Hepatic stellate cell (primary cell): ENCODE measurements at regions not wholly inside any gene's neighbourhood (a gene's known extent, or its start where the extent isn't known, plus 50 kb on each side); places are given as distances from the start of the nearest gene placed in this dataset.
"Not testable (repeated sequence)": the region's sequence is repeated elsewhere in the genome, so short reads cannot be mapped to it uniquely, and the experiment has no call there.

ENCODE experiments used
- DNase-seq: peaks from one replicate; pipeline ENCODE4 v3.0.0; 2011; ENCODE audit warnings: low spot score

- no peak for DNase-seq
Observed at GRCh38 chr7:12004581-12004980, 172.6 kb upstream of the THSD7A start.

- DNase-seq, result no peak
Observed at GRCh38 chr7:12007576-12007975, 175.6 kb upstream of the THSD7A start.

GRCh38 chr7:12013983-12014382 is 182.0 kb upstream of the THSD7A start:
- no peak for DNase-seq

- no peak for DNase-seq
Observed at GRCh38 chr7:12016439-12016838, 184.4 kb upstream of the THSD7A start.

GRCh38 chr7:12017046-12017445 is 185.0 kb upstream of the THSD7A start:
- no peak for DNase-seq

- not testable (repeated sequence) for DNase-seq
Observed at GRCh38 chr7:12022011-12022410, 189.1 kb upstream of the TMEM106B start.

- DNase-seq, result no peak
Observed at GRCh38 chr7:12025246-12025645, 185.8 kb upstream of the TMEM106B start.

- peak; percentile 0 for DNase-seq
Observed at GRCh38 chr7:12028508-12028907, 182.6 kb upstream of the TMEM106B start.

- DNase-seq, result no peak
Observed at GRCh38 chr7:12030116-12030515, 181.0 kb upstream of the TMEM106B start.

GRCh38 chr7:12031186-12031585 is 179.9 kb upstream of the TMEM106B start:
- no peak for DNase-seq

GRCh38 chr7:12031638-12032037 is 179.5 kb upstream of the TMEM106B start:
- no peak for DNase-seq

- DNase-seq, result no peak
Observed at GRCh38 chr7:12032146-12032545, 178.9 kb upstream of the TMEM106B start.

- DNase-seq, result not testable (repeated sequence)
Observed at GRCh38 chr7:12043457-12043856, 167.6 kb upstream of the TMEM106B start.

- DNase-seq, result no peak
Observed at GRCh38 chr7:12052211-12052610, 158.9 kb upstream of the TMEM106B start.

- no peak for DNase-seq
Observed at GRCh38 chr7:12053561-12053960, 157.5 kb upstream of the TMEM106B start.

- DNase-seq, result no peak
Observed at GRCh38 chr7:12054830-12055229, 156.3 kb upstream of the TMEM106B start.

- no peak for DNase-seq
Observed at GRCh38 chr7:12056381-12056780, 154.7 kb upstream of the TMEM106B start.

- DNase-seq, result no peak
Observed at GRCh38 chr7:12056977-12057376, 154.1 kb upstream of the TMEM106B start.

- no peak for DNase-seq
Observed at GRCh38 chr7:12062062-12062461, 149.0 kb upstream of the TMEM106B start.

- DNase-seq, result no peak
Observed at GRCh38 chr7:12064586-12065127, 146.4 kb upstream of the TMEM106B start.

- DNase-seq, result no peak
Observed at GRCh38 chr7:12066004-12066403, 145.1 kb upstream of the TMEM106B start.

- DNase-seq, result no peak
Observed at GRCh38 chr7:12066521-12066920, 144.6 kb upstream of the TMEM106B start.

- peak; percentile 17 for DNase-seq
Observed at GRCh38 chr7:12067156-12067831, 143.8 kb upstream of the TMEM106B start.

GRCh38 chr7:12069757-12070156 is 141.3 kb upstream of the TMEM106B start:
- no peak for DNase-seq
